AG04450 (cell line): ENCODE measurements at regions not wholly inside any gene's neighbourhood (a gene's known extent, or its start where the extent isn't known, plus 50 kb on each side); places are given as distances from the start of the nearest gene placed in this dataset.

ENCODE experiments used
- CTCF ChIA-PET: fragments of 300-600, 350-600 bp; formaldehyde crosslinking; extraction: SDS; loops from one replicate; lab custom pipeline; 2022; ENCODE audit warnings: antibody characterized with exemption, inconsistent platforms; lab: Charles Lee
- POLR2A ChIA-PET: fragments of 350-600 bp; formaldehyde crosslinking; extraction: SDS; loops from one replicate; lab custom pipeline; 2021; ENCODE audit warnings: antibody characterized with exemption, inconsistent platforms; lab: Yijun Ruan, JAX
- DNase-seq: peaks from one replicate; pipeline ENCODE4 v3.0.0-alpha.2; 2011; ENCODE audit warnings: low read depth, low spot score
- H3K27ac ChIP-seq: one replicate; pipeline ENCODE4 v1.5.1; 2012; ENCODE audit warnings: low read depth, low read length, control low read depth
- H3K27me3 ChIP-seq: one replicate; pipeline ENCODE4 v1.6.0; 2012; ENCODE audit warnings: low read length; ENCODE audit not compliant: control insufficient read depth, insufficient read depth
- H3K4me3 ChIP-seq: 2 replicates; pipeline ENCODE4 v1.5.1; 2011; ENCODE audit warnings: mild to moderate bottlenecking, low read depth, low read length, control low read depth
- H3K9me3 ChIP-seq: 2 replicates; pipeline ENCODE4 v1.5.1; 2012; ENCODE audit warnings: low read length; ENCODE audit not compliant: control insufficient read depth, insufficient read depth
- CTCF ChIP-seq: IDR thresholded peaks from 2 replicates; pipeline ENCODE4 v1.5.1; 2011; ENCODE audit warnings: low read depth, low read length, control low read depth, inconsistent platforms

- POLR2A ChIA-PET, result no interaction called here
- CTCF ChIA-PET, result no interaction called here
- H3K9me3 ChIP-seq, result no peaks in the 10 kb centered on the region
- no peak overlapping the region for H3K4me3 ChIP-seq
- no peaks in the 10 kb centered on the region for H3K27me3 ChIP-seq
- TF ChIP-seq CTCF, result no peak
- no peak overlapping the region for H3K27ac ChIP-seq
- no peak for DNase-seq
Observed at GRCh38 chr14:51451561-51451960, 200.1 kb upstream of the FRMD6 start.

GRCh38 chr14:51453869-51454268 lies 197.8 kb upstream of the FRMD6 start:
- no peaks in the 10 kb centered on the region for H3K27me3 ChIP-seq
- TF ChIP-seq CTCF, result no peak
- DNase-seq, result no peak
- ChIA-PET CTCF (interaction anchor here (0.7 kb wide), 1 partner anchor 170 kb away, joined by 3 read pairs; no protein-coding TSS in a partner anchor), POLR2A (interaction anchor here (1.3 kb wide), 1 partner anchor 67 kb away, joined by 8 read pairs; no protein-coding TSS in a partner anchor)
- no peak overlapping the region for H3K4me3 ChIP-seq
- H3K9me3 ChIP-seq, result no peaks in the 10 kb centered on the region
- H3K27ac ChIP-seq, result no peak overlapping the region

DNA sequence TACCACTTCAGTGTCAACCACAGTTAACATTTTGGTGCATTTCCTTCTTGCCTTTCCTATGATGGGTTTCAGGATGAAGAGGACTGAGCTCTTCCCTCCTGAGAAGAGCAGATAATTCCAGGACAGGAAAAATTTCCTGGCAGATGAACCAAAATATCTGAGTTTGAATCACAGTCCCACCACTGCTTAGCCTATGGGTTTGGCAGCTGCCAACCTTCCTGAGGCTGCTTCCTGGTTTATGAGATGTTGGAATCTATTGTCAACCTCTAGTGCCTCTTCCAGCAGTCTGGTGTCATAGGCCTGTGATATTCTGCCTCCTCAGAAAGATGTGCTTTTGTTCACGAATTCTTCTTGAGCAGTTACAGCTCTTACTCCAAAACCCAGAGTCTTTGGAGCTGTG lies 197.4 kb upstream of the FRMD6 start:
- Histone ChIP-seq H3K4me3 (no peak overlapping the region), H3K9me3 (no peaks in the 10 kb centered on the region), H3K27me3 (no peaks in the 10 kb centered on the region), H3K27ac (no peak overlapping the region)
- ChIA-PET CTCF (interaction anchor here (0.7 kb wide), 1 partner anchor 170 kb away, joined by 3 read pairs; no protein-coding TSS in a partner anchor), POLR2A (interaction anchor here (1.3 kb wide), 1 partner anchor 67 kb away, joined by 8 read pairs; no protein-coding TSS in a partner anchor)
- no peak for TF ChIP-seq CTCF
- no peak for DNase-seq

GRCh38 chr14:51455041-51455835 lies 196.5 kb upstream of the FRMD6 start:
- no peak overlapping the region for H3K4me3 ChIP-seq
- TF ChIP-seq CTCF, result no peak
- ChIA-PET POLR2A (no interaction called here), CTCF (no interaction called here)
- no peaks in the 10 kb centered on the region for H3K9me3 ChIP-seq
- H3K27me3 ChIP-seq, result no peaks in the 10 kb centered on the region
- H3K27ac ChIP-seq, result no peak overlapping the region
- DNase-seq, result no peak

GRCh38 chr14:51457843-51458562 lies 193.7 kb upstream of the FRMD6 start:
- Histone ChIP-seq H3K9me3 (no peaks in the 10 kb centered on the region), H3K27me3 (no peaks in the 10 kb centered on the region), H3K27ac (no peak overlapping the region), H3K4me3 (no peak overlapping the region)
- TF ChIP-seq CTCF, result no peak
- CTCF ChIA-PET, result no interaction called here
- DNase-seq, result no peak
- POLR2A ChIA-PET, result interaction anchor here (0.6 kb wide), 1 partner anchor 192 kb away, joined by 6 read pairs; no protein-coding TSS in a partner anchor
